ENCODE measurements at regions not wholly inside any gene's neighbourhood (a gene's known extent, or its start where the extent isn't known, plus 50 kb on each side); places are given as distances from the start of the nearest gene placed in this dataset.

GRCh38 chr2:121888189-121888557 is 132.7 kb downstream of the TSN start:
- 12% methylated on average over 5 of the region's 5 CpGs for WGBS (ENCODE audit: insufficient coverage, low coverage, missing lambda C conversion rate)
- H3K9me1 ChIP-seq (ENCODE audit: control insufficient read depth, insufficient read depth, low read length) = no peaks in the 10 kb centered on the region
- ATAC-seq (peak; percentile 90), FAIRE-seq (peak; percentile 85), DNase-seq (ENCODE audit: extremely low read depth in 1 of 4, low spot score in 3 of 4) (peak; percentile 37 to 58 (median 48))
- H3K27me3 ChIP-seq (ENCODE audit: control insufficient read depth in 2 of 2, insufficient read depth in 2 of 2, low read length in 2 of 2) = peaks cover 6 to 31% of the 10 kb centered on the region in 2 experiments; a peak in 4 of 5 replicates
- ChIA-PET POLR2A (no interaction called here), CTCF (ENCODE audit: low intra/inter-chr PET ratio) (no interaction called here)
- H3K9ac ChIP-seq (ENCODE audit: insufficient read depth in 1 of 2, low read depth in 2 of 2, low read length in 2 of 2) = no peak overlapping the region
- H3K79me2 ChIP-seq (ENCODE audit: control insufficient read depth, insufficient read depth, low read length) = no peaks in the 10 kb centered on the region
- H3K4me2 ChIP-seq (ENCODE audit: insufficient read depth, low read length) = no peak overlapping the region
- H3K9me3 ChIP-seq (replicated peaks; ENCODE audit: control insufficient read depth, insufficient read depth, low read depth, low read length) = no peaks in the 10 kb centered on the region
- H3K4me3 ChIP-seq = no peak overlapping the region
- no peak overlapping the region for H2AFZ ChIP-seq (ENCODE audit: low read depth, low read length)
- H3K36me3 ChIP-seq (ENCODE audit: control insufficient read depth, insufficient read depth, low read length) = no peaks in the 10 kb centered on the region
- no peaks in the 10 kb centered on the region for H4K20me1 ChIP-seq (replicated peaks; ENCODE audit: control insufficient read depth, insufficient read depth, low read length)
- H3K27ac ChIP-seq (ENCODE audit: extremely low read depth, low read depth, low read length) = no peak overlapping the region
- peaks cover 6 to 9% of the 10 kb centered on the region in 2 experiments; a peak in 4 of 5 replicates for H3K4me1 ChIP-seq (replicated peaks in 1 of 2; ENCODE audit: control insufficient read depth in 2 of 2, insufficient read depth in 2 of 2, low read length in 2 of 2)
- intact Hi-C loops (cut with micrococcal nuclease) (no loop called here), in situ Hi-C loops (cut with MboI) (no loop called here)
- BruUV-seq (replicated peaks) = no TSS peak
- TF ChIP-seq ZNF408 (CRISPR knock-in tag; IDR thresholded peaks at IDR 0.05; ENCODE audit: low read depth) (no peak), XRCC3 (IDR thresholded peaks at IDR 0.05) (no peak), SMAD4 (CRISPR knock-in tag; conservative IDR thresholded peaks at IDR 0.05) (no peak), CREM (IDR thresholded peaks at IDR 0.05; ENCODE audit: low read depth) (no peak), CEBPB (tag; IDR thresholded peaks at IDR 0.05) (0 out of 2 replicates have a peak, but pooled peaks have one; percentile 23), ZSCAN29 (IDR thresholded peaks at IDR 0.05) (no peak), ELF2 (CRISPR knock-in tag; IDR thresholded peaks at IDR 0.05) (no peak), L3MBTL2 (IDR thresholded peaks at IDR 0.05) (peak; percentile 74), SMAD1 (IDR thresholded peaks at IDR 0.05; ENCODE audit: low read depth, low read length, partially characterized antibody) (no peak), CEBPG (CRISPR knock-in tag; IDR thresholded peaks at IDR 0.05) (no peak), CEBPG (tag; conservative IDR thresholded peaks at IDR 0.05 in 1 of 2, IDR thresholded peaks at IDR 0.05 in 1 of 2) (0 out of 4 replicates have a peak, but pooled peaks of 1 of the 2 experiments have one; percentile 34), ZNF655 (CRISPR knock-in tag; IDR thresholded peaks at IDR 0.05) (no peak), ZNF3 (CRISPR knock-in tag; IDR thresholded peaks at IDR 0.05) (no peak), NR2F6 (CRISPR knock-in tag; IDR thresholded peaks at IDR 0.05) (no peak)
- TF ChIP-seq, protein P1, sequence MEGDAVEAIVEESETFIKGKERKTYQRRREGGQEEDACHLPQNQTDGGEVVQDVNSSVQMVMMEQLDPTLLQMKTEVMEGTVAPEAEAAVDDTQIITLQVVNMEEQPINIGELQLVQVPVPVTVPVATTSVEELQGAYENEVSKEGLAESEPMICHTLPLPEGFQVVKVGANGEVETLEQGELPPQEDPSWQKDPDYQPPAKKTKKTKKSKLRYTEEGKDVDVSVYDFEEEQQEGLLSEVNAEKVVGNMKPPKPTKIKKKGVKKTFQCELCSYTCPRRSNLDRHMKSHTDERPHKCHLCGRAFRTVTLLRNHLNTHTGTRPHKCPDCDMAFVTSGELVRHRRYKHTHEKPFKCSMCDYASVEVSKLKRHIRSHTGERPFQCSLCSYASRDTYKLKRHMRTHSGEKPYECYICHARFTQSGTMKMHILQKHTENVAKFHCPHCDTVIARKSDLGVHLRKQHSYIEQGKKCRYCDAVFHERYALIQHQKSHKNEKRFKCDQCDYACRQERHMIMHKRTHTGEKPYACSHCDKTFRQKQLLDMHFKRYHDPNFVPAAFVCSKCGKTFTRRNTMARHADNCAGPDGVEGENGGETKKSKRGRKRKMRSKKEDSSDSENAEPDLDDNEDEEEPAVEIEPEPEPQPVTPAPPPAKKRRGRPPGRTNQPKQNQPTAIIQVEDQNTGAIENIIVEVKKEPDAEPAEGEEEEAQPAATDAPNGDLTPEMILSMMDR (IDR thresholded peaks at IDR 0.05 in 2 of 3, conservative IDR thresholded peaks at IDR 0.05 in 1 of 3; ENCODE audit: insufficient read depth in 2 of 3, low read depth in 1 of 3, low read length in 3 of 3) = peak; percentile 34 to 60 (median 39)
- TF ChIP-seq, protein P2, sequence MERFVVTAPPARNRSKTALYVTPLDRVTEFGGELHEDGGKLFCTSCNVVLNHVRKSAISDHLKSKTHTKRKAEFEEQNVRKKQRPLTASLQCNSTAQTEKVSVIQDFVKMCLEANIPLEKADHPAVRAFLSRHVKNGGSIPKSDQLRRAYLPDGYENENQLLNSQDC (CRISPR knock-in tag; IDR thresholded peaks at IDR 0.05) = no peak
